ENCODE measurements at regions not wholly inside any gene's neighbourhood (a gene's known extent, or its start where the extent isn't known, plus 50 kb on each side); places are given as distances from the start of the nearest gene placed in this dataset.

GRCh38 chr13:104691767-104692467, 1625.7 kb upstream of the SLC10A2 start:
- WGBS, 3 donors, result 22 to 36% (median 29%) methylated on average over 2 of the region's 2 CpGs
- FAIRE-seq, result no peak
- no peak for DNase-seq
- Histone ChIP-seq H3K4me3 (ENCODE audit: low read depth in 1 of 3, low read length in 3 of 3) (no peak overlapping the region), H3K27ac (ENCODE audit: low read depth in 1 of 3, low read length in 2 of 3) (no peak overlapping the region), H3K9me3 (ENCODE audit: control insufficient read depth in 2 of 2, insufficient read depth in 1 of 2, low read depth in 1 of 2, low read length in 1 of 2) (no peaks in the 10 kb centered on the region), H3K36me3 (ENCODE audit: control insufficient read depth in 3 of 3, insufficient read depth in 2 of 3, low read depth in 1 of 3, low read length in 3 of 3) (no peaks in the 10 kb centered on the region), H3K4me1 (ENCODE audit: control insufficient read depth in 3 of 3, insufficient read depth in 2 of 3, low read depth in 1 of 3, low read length in 2 of 3) (no peaks in the 10 kb centered on the region), H3K27me3 (ENCODE audit: control insufficient read depth in 3 of 3, insufficient read depth in 3 of 3, low read length in 3 of 3) (no peaks in the 10 kb centered on the region)

GRCh38 chr13:104686484-104686883, 1620.3 kb upstream of the SLC10A2 start:
- no peaks in the 10 kb centered on the region for H3K4me1 ChIP-seq (ENCODE audit: control insufficient read depth in 3 of 3, insufficient read depth in 2 of 3, low read depth in 1 of 3, low read length in 2 of 3)
- FAIRE-seq, result no peak
- H3K36me3 ChIP-seq (ENCODE audit: control insufficient read depth in 3 of 3, insufficient read depth in 2 of 3, low read depth in 1 of 3, low read length in 3 of 3), result no peaks in the 10 kb centered on the region
- no peak overlapping the region for H3K27ac ChIP-seq (ENCODE audit: low read depth in 1 of 3, low read length in 2 of 3)
- 69 to 77% (median 71%) methylated on average over 3 of the region's 3 CpGs for WGBS, 3 donors
- no peaks in the 10 kb centered on the region for H3K27me3 ChIP-seq (ENCODE audit: control insufficient read depth in 3 of 3, insufficient read depth in 3 of 3, low read length in 3 of 3)
- no peak overlapping the region for H3K4me3 ChIP-seq (ENCODE audit: low read depth in 1 of 3, low read length in 3 of 3)
- DNase-seq, result no peak
- no peaks in the 10 kb centered on the region for H3K9me3 ChIP-seq (ENCODE audit: control insufficient read depth in 2 of 2, insufficient read depth in 1 of 2, low read depth in 1 of 2, low read length in 1 of 2)

- DNase-seq (no peak), FAIRE-seq (no peak)
- no peaks in the 10 kb centered on the region for H3K36me3 ChIP-seq (ENCODE audit: control insufficient read depth in 3 of 3, insufficient read depth in 2 of 3, low read depth in 1 of 3, low read length in 3 of 3)
These were observed 1617.6 kb upstream of the SLC10A2 start for GRCh38 chr13:104683789-104684188.

GRCh38 chr13:104678161-104678560, 1611.9 kb upstream of the SLC10A2 start:
- no peak overlapping the region for H3K4me3 ChIP-seq (ENCODE audit: low read depth in 1 of 3, low read length in 3 of 3)
- no peaks in the 10 kb centered on the region for H3K36me3 ChIP-seq (ENCODE audit: control insufficient read depth in 3 of 3, insufficient read depth in 2 of 3, low read depth in 1 of 3, low read length in 3 of 3)
- no peaks in the 10 kb centered on the region for H3K27me3 ChIP-seq (ENCODE audit: control insufficient read depth in 3 of 3, insufficient read depth in 3 of 3, low read length in 3 of 3)
- no peaks in the 10 kb centered on the region for H3K9me3 ChIP-seq (ENCODE audit: control insufficient read depth in 2 of 2, insufficient read depth in 1 of 2, low read depth in 1 of 2, low read length in 1 of 2)
- DNase-seq (no peak), FAIRE-seq (no peak)
- no peak overlapping the region for H3K27ac ChIP-seq (ENCODE audit: low read depth in 1 of 3, low read length in 2 of 3)
- H3K4me1 ChIP-seq (ENCODE audit: control insufficient read depth in 3 of 3, insufficient read depth in 2 of 3, low read depth in 1 of 3, low read length in 2 of 3), result no peaks in the 10 kb centered on the region
- 72 to 90% (median 78%) methylated on average over 5 of the region's 5 CpGs for WGBS, 3 donors

More at GRCh38 chr13:104683789-104684188, 1617.6 kb upstream of the SLC10A2 start:
- H3K4me1 ChIP-seq (ENCODE audit: control insufficient read depth in 3 of 3, insufficient read depth in 2 of 3, low read depth in 1 of 3, low read length in 2 of 3), result no peaks in the 10 kb centered on the region
- no peaks in the 10 kb centered on the region for H3K9me3 ChIP-seq (ENCODE audit: control insufficient read depth in 2 of 2, insufficient read depth in 1 of 2, low read depth in 1 of 2, low read length in 1 of 2)
- no peak overlapping the region for H3K4me3 ChIP-seq (ENCODE audit: low read depth in 1 of 3, low read length in 3 of 3)
- H3K27me3 ChIP-seq (ENCODE audit: control insufficient read depth in 3 of 3, insufficient read depth in 3 of 3, low read length in 3 of 3), result no peaks in the 10 kb centered on the region
- H3K27ac ChIP-seq (ENCODE audit: low read depth in 1 of 3, low read length in 2 of 3), result no peak overlapping the region

- no peaks in the 10 kb centered on the region for H3K36me3 ChIP-seq (ENCODE audit: control insufficient read depth in 3 of 3, insufficient read depth in 2 of 3, low read depth in 1 of 3, low read length in 3 of 3)
- no peaks in the 10 kb centered on the region for H3K27me3 ChIP-seq (ENCODE audit: control insufficient read depth in 3 of 3, insufficient read depth in 3 of 3, low read length in 3 of 3)
- no peak overlapping the region for H3K27ac ChIP-seq (ENCODE audit: low read depth in 1 of 3, low read length in 2 of 3)
- no peaks in the 10 kb centered on the region for H3K4me1 ChIP-seq (ENCODE audit: control insufficient read depth in 3 of 3, insufficient read depth in 2 of 3, low read depth in 1 of 3, low read length in 2 of 3)
- no peaks in the 10 kb centered on the region for H3K9me3 ChIP-seq (ENCODE audit: control insufficient read depth in 2 of 2, insufficient read depth in 1 of 2, low read depth in 1 of 2, low read length in 1 of 2)
- DNase-seq (no peak), FAIRE-seq (no peak)
- H3K4me3 ChIP-seq (ENCODE audit: low read depth in 1 of 3, low read length in 3 of 3), result no peak overlapping the region
- 69 to 79% (median 79%) methylated on average over 3 of the region's 3 CpGs for WGBS, 3 donors
These were observed 1605.7 kb upstream of the SLC10A2 start for GRCh38 chr13:104671901-104672300.

GRCh38 chr13:104657196-104657595, 1591.0 kb upstream of the SLC10A2 start:
- Histone ChIP-seq H3K9me3 (ENCODE audit: control insufficient read depth in 2 of 2, insufficient read depth in 1 of 2, low read depth in 1 of 2, low read length in 1 of 2) (peaks cover 0 to 2% of the 10 kb centered on the region in 2 donors), H3K4me3 (ENCODE audit: low read depth in 1 of 3, low read length in 3 of 3) (no peak overlapping the region), H3K4me1 (ENCODE audit: control insufficient read depth in 3 of 3, insufficient read depth in 2 of 3, low read depth in 1 of 3, low read length in 2 of 3) (no peaks in the 10 kb centered on the region), H3K27ac (ENCODE audit: low read depth in 1 of 3, low read length in 2 of 3) (no peak overlapping the region), H3K36me3 (ENCODE audit: control insufficient read depth in 3 of 3, insufficient read depth in 2 of 3, low read depth in 1 of 3, low read length in 3 of 3) (no peaks in the 10 kb centered on the region), H3K27me3 (ENCODE audit: control insufficient read depth in 3 of 3, insufficient read depth in 3 of 3, low read length in 3 of 3) (no peaks in the 10 kb centered on the region)
- DNase-seq, result no peak
- FAIRE-seq, result no peak
- 85 to 91% (median 87%) methylated on average over 1 of the region's 1 CpG for WGBS, 3 donors

GRCh38 chr13:104650431-104650830, 1584.2 kb upstream of the SLC10A2 start:
- 92 to 94% (median 93%) methylated on average over 12 of the region's 12 CpGs for WGBS, 3 donors
- Histone ChIP-seq H3K4me3 (ENCODE audit: low read depth in 1 of 3, low read length in 3 of 3) (no peak overlapping the region), H3K36me3 (ENCODE audit: control insufficient read depth in 3 of 3, insufficient read depth in 2 of 3, low read depth in 1 of 3, low read length in 3 of 3) (no peaks in the 10 kb centered on the region), H3K27ac (ENCODE audit: low read depth in 1 of 3, low read length in 2 of 3) (no peak overlapping the region), H3K27me3 (ENCODE audit: control insufficient read depth in 3 of 3, insufficient read depth in 3 of 3, low read length in 3 of 3) (no peaks in the 10 kb centered on the region), H3K4me1 (ENCODE audit: control insufficient read depth in 3 of 3, insufficient read depth in 2 of 3, low read depth in 1 of 3, low read length in 2 of 3) (no peaks in the 10 kb centered on the region), H3K9me3 (ENCODE audit: control insufficient read depth in 2 of 2, insufficient read depth in 1 of 2, low read depth in 1 of 2, low read length in 1 of 2) (peaks cover 0 to 2% of the 10 kb centered on the region in 2 donors)
- no peak for FAIRE-seq
- DNase-seq, result no peak

GRCh38 chr13:104648291-104648690, 1582.1 kb upstream of the SLC10A2 start:
- WGBS, 3 donors, result 90 to 92% (median 91%) methylated on average over 11 of the region's 11 CpGs
- H3K9me3 ChIP-seq (ENCODE audit: control insufficient read depth in 2 of 2, insufficient read depth in 1 of 2, low read depth in 1 of 2, low read length in 1 of 2), result no peaks in the 10 kb centered on the region
- H3K4me3 ChIP-seq (ENCODE audit: low read depth in 1 of 3, low read length in 3 of 3), result no peak overlapping the region

GRCh38 chr13:104645786-104646185, 1579.6 kb upstream of the SLC10A2 start:
- H3K4me3 ChIP-seq (ENCODE audit: low read depth in 1 of 3, low read length in 3 of 3), result no peak overlapping the region
- FAIRE-seq (no peak), DNase-seq (no peak)
- H3K9me3 ChIP-seq (ENCODE audit: control insufficient read depth in 2 of 2, insufficient read depth in 1 of 2, low read depth in 1 of 2, low read length in 1 of 2), result no peaks in the 10 kb centered on the region
- no peaks in the 10 kb centered on the region for H3K27me3 ChIP-seq (ENCODE audit: control insufficient read depth in 3 of 3, insufficient read depth in 3 of 3, low read length in 3 of 3)
- H3K36me3 ChIP-seq (ENCODE audit: control insufficient read depth in 3 of 3, insufficient read depth in 2 of 3, low read depth in 1 of 3, low read length in 3 of 3), result no peaks in the 10 kb centered on the region
- no peak overlapping the region for H3K27ac ChIP-seq (ENCODE audit: low read depth in 1 of 3, low read length in 2 of 3)
- 91 to 96% (median 94%) methylated on average over 4 of the region's 4 CpGs for WGBS, 3 donors
- H3K4me1 ChIP-seq (ENCODE audit: control insufficient read depth in 3 of 3, insufficient read depth in 2 of 3, low read depth in 1 of 3, low read length in 2 of 3), result no peaks in the 10 kb centered on the region

More at GRCh38 chr13:104648291-104648690, 1582.1 kb upstream of the SLC10A2 start:
- DNase-seq, result no peak
- no peaks in the 10 kb centered on the region for H3K4me1 ChIP-seq (ENCODE audit: control insufficient read depth in 3 of 3, insufficient read depth in 2 of 3, low read depth in 1 of 3, low read length in 2 of 3)
- no peak overlapping the region for H3K27ac ChIP-seq (ENCODE audit: low read depth in 1 of 3, low read length in 2 of 3)
- no peaks in the 10 kb centered on the region for H3K27me3 ChIP-seq (ENCODE audit: control insufficient read depth in 3 of 3, insufficient read depth in 3 of 3, low read length in 3 of 3)
- H3K36me3 ChIP-seq (ENCODE audit: control insufficient read depth in 3 of 3, insufficient read depth in 2 of 3, low read depth in 1 of 3, low read length in 3 of 3), result no peaks in the 10 kb centered on the region
- no peak for FAIRE-seq
